ENCODE measurements at regions not wholly inside any gene's neighbourhood (a gene's known extent, or its start where the extent isn't known, plus 50 kb on each side); places are given as distances from the start of the nearest gene placed in this dataset.
"Not testable (repeated sequence)": the region's sequence is repeated elsewhere in the genome, so short reads cannot be mapped to it uniquely, and the experiment has no call there.

- Histone ChIP-seq H3K27ac (no peak overlapping the region), H3K4me1 (no peaks in the 10 kb centered on the region), H3K9me3 (peaks cover 0 to 7% (median 0%) of the 10 kb centered on the region in 12 donors), H3K4me3 (no peak overlapping the region), H3K27me3 (no peaks in the 10 kb centered on the region), H3K36me3 (no peaks in the 10 kb centered on the region)
- DNase-seq, result no peak
- ATAC-seq, result no peak
- intact Hi-C loops (cut with DNase I), result no loop called here
- TF ChIP-seq POLR2A (IDR thresholded peaks at IDR 0.05) (no peak), CTCF (IDR thresholded peaks at IDR 0.05) (no peak)
Measured at GRCh38 chr14:83894568-83894967, 1635.4 kb upstream of the FLRT2 start.

DNA sequence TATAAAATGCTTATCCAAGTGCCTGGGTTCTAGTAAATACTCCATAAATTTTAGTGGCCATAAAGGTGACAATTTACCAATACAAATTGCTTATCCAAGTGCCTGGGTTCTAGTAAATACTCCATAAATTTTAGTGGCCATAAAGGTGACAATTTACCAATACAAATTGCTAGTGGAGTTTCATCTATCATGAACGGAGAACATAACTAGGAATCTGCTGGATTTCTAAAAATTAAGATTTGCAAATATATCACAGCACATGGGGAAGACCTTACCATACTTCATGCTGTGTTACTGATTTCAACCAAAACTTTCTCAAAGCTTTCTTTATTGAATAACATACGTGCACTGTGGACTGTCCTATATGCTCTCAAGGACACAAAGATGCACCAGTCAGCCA, 1631.4 kb upstream of the FLRT2 start:
- 56 to 88% (median 63%) methylated on average over 2 of the region's 2 CpGs for WGBS, 4 donors
- intact Hi-C loops (cut with DNase I); H3K4me1 ChIP-seq; DNase-seq; H3K27me3 ChIP-seq; H3K27ac ChIP-seq; H3K36me3 ChIP-seq; ATAC-seq; H3K9me3 ChIP-seq; H3K4me3 ChIP-seq: not testable (repeated sequence)

GRCh38 chr14:83899706-83900105, 1630.2 kb upstream of the FLRT2 start:
- no peaks in the 10 kb centered on the region for H3K4me1 ChIP-seq
- 91 to 96% (median 92%) methylated on average over 3 of the region's 3 CpGs for WGBS, 4 donors
- no peak overlapping the region for H3K4me3 ChIP-seq
- peaks cover 0 to 7% (median 0%) of the 10 kb centered on the region in 12 donors for H3K9me3 ChIP-seq
- DNase-seq, result no peak
- no peak for ATAC-seq
- intact Hi-C loops (cut with DNase I), result no loop called here
- H3K36me3 ChIP-seq, result no peaks in the 10 kb centered on the region
- peaks cover 0 to 3% (median 0%) of the 10 kb centered on the region in 9 donors for H3K27me3 ChIP-seq
- H3K27ac ChIP-seq, result no peak overlapping the region
- TF ChIP-seq POLR2A (IDR thresholded peaks at IDR 0.05), result no peak
- TF ChIP-seq CTCF (IDR thresholded peaks at IDR 0.05), result no peak

DNA sequence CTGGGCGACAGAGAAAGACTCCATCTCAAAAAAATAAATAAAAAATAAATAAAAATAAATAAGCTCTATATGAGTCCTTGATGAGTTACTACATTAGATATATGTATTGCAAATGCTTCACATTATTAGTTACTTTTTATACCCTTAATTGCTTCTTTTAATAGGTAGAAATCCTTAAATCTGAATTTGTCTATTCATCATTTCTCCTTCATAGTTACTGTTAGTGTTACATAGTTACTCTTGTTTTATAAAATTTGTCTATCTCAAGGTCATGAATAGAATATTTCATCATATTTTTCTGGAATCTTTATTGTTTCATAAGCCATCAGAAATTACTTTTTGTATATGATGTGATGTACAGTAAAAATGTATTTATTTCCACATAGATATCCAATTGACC, 1624.8 kb upstream of the FLRT2 start:
- Histone ChIP-seq H3K36me3 (no peaks in the 10 kb centered on the region), H3K27me3 (peaks cover 0 to under 1% (median 0%) of the 10 kb centered on the region in 9 donors), H3K4me3 (no peak overlapping the region), H3K4me1 (no peaks in the 10 kb centered on the region), H3K9me3 (peaks cover 0 to 2% (median 0%) of the 10 kb centered on the region in 12 donors), H3K27ac (no peak overlapping the region)
- 88 to 97% (median 92%) methylated on average over 1 of the region's 1 CpG for whole genome bisulfite sequencing, 4 donors
- intact Hi-C loops (cut with DNase I), result no loop called here
- TF ChIP-seq CTCF (IDR thresholded peaks at IDR 0.05) (no peak), POLR2A (IDR thresholded peaks at IDR 0.05) (no peak)
- DNase-seq, result no peak
- ATAC-seq, result no peak

GRCh38 chr14:83908419-83908818, 1621.5 kb upstream of the FLRT2 start:
- DNase-seq (no peak), ATAC-seq (no peak)
- no peaks in the 10 kb centered on the region for H3K27me3 ChIP-seq
- no peaks in the 10 kb centered on the region for H3K4me1 ChIP-seq
- H3K27ac ChIP-seq, result no peak overlapping the region
- intact Hi-C loops (cut with DNase I), result no loop called here
- H3K4me3 ChIP-seq, result no peak overlapping the region
- no peaks in the 10 kb centered on the region for H3K9me3 ChIP-seq
- 88 to 95% (median 91%) methylated on average over 3 of the region's 3 CpGs for WGBS, 4 donors
- no peaks in the 10 kb centered on the region for H3K36me3 ChIP-seq
- TF ChIP-seq CTCF (IDR thresholded peaks at IDR 0.05), result no peak
- TF ChIP-seq POLR2A (IDR thresholded peaks at IDR 0.05), result no peak
